Heart left ventricle (tissue), 16 donors: ENCODE measurements at regions not wholly inside any gene's neighbourhood (a gene's known extent, or its start where the extent isn't known, plus 50 kb on each side); places are given as distances from the start of the nearest gene placed in this dataset.

Experiments
- ATAC-seq, 4 donors: fragments of 200-7000 bp; cut with Tn5 transposase; one replicate each; pipeline ENCODE4 v1.9.1; 2020 to 2022; ENCODE audit warnings: moderate library complexity in 4 of 4, mild to moderate bottlenecking in 3 of 4, moderate number of reproducible peaks in 1 of 4
- DNase-seq, 5 donors: peaks; one replicate each; pipeline ENCODE4 v3.0.0-alpha.2; 2020
- H3K27ac ChIP-seq, 12 donors: fragments of 200-600 bp; sonication (generic) in 4 of 12; one replicate each; pipeline versions ENCODE4 v1.5.0 to v1.8.0; 2016 to 2022; ENCODE audit warnings: mild to moderate bottlenecking in 2 of 12
- H3K27me3 ChIP-seq, 9 donors: fragments of 200-600 bp; sonication (generic) in 2 of 9; one replicate each; pipeline versions ENCODE4 v1.5.1 to v1.8.0; 2016 to 2022; ENCODE audit warnings: mild to moderate bottlenecking in 3 of 9
- H3K36me3 ChIP-seq, 9 donors: fragments of 200-600 bp; sonication (generic) in 2 of 9; one replicate each; pipeline versions ENCODE4 v1.5.0 to v1.8.0; 2018 to 2022; ENCODE audit warnings: mild to moderate bottlenecking in 2 of 9
- H3K4me1 ChIP-seq, 12 donors: fragments of 200-600 bp; sonication (generic) in 4 of 12; one replicate each; pipeline versions ENCODE4 v1.5.0 to v1.8.0; 2016 to 2022; ENCODE audit warnings: mild to moderate bottlenecking in 3 of 12
- H3K4me3 ChIP-seq, 12 donors: fragments of 200-600 bp; sonication (generic) in 4 of 12; one replicate each; pipeline versions ENCODE4 v1.5.0 to v1.8.0; 2017 to 2022; ENCODE audit warnings: mild to moderate bottlenecking in 9 of 12, moderate library complexity in 4 of 12
- H3K9me3 ChIP-seq, 12 donors: fragments of 200-600 bp; sonication (generic) in 4 of 12; one replicate each; pipeline versions ENCODE4 v1.5.0 to v1.8.0; 2016 to 2022; ENCODE audit warnings: mild to moderate bottlenecking in 1 of 12
- CTCF ChIP-seq, 12 donors: fragments of 200-600 bp; sonication (generic) in 4 of 12; IDR thresholded peaks; one replicate each; pipeline versions ENCODE4 v1.5.0 to v1.8.0; 2018 to 2022; ENCODE audit warnings: antibody characterized with exemption in 12 of 12, mild to moderate bottlenecking in 5 of 12
- POLR2A ChIP-seq, 2 donors: fragments of 450-650 bp; IDR thresholded peaks; one replicate each; pipeline ENCODE4 v1.6.1; 2017; ENCODE audit warnings: antibody characterized with exemption in 2 of 2, mild to moderate bottlenecking in 2 of 2, moderate library complexity in 2 of 2
- WGBS, 4 donors: extraction: QIAGEN DNeasy Blood & Tissue Kit in 2 of 4; methylation state at CpG; one replicate each; pipeline versions ENCODE4 v1.1.5 to v1.1.7; 2013 to 2018; 5-methylcytosine and 5-hydroxymethylcytosine counted together
- intact Hi-C, 10 donors: fragments of 100-400 bp; cut with DNase I; formaldehyde crosslinking; loops; one replicate each; pipeline versions ENCODE4 v1.11.1 to v1.14.2; 2022
- donor health status: ischemic (EF 13 %, LVEDD 7.1; RV severe dilation, severe dysfunction).
- donor health status: healthy with polysubstance abuse.
- donor health status: DM: no; HTN: yes; CAD: no.
- donor health status: DM: no; HTN: no; CAD: no.
- donor health status: ischemic (EF 25% LVEDD 6.9; RV normal size, moderate dysfunction).
- donor health status: ischemic (EF 25% LVEDD 5.7; RV mildly dilated, moderate dysfunction).
- donor health status: healthy.
- donor health status: DM: yes; HTN: yes; CAD: no.
- donor health status: ischemic (EF 35%, LVEDD 5.7; RV mildly dilated, moderate dysfunction).
- donor health status: nonischemic (EF 11% LVEDD 7.7; RV severe dilation, severe dysfunction).
- donor health status: DM: yes; HTN: yes; CAD: no.
- donor health status: PGD.
- donor health status: ischemic (EF 29% LVEDD 5.4; RV normal size, mild dysfunction).
- donor health status: nonischemic (EF 23%, LVEDD 6.1; RV moderate dilation, normal function).

GRCh38 chr15:39318231-39318630, 262.6 kb upstream of the THBS1 start:
- ATAC-seq (no peak), DNase-seq (no peak)
- H3K27me3 ChIP-seq = no peaks in the 10 kb centered on the region
- WGBS, 4 donors = 85 to 92% (median 91%) methylated on average over 2 of the region's 2 CpGs
- peaks cover 0 to 6% (median 0%) of the 10 kb centered on the region in 12 donors for H3K4me1 ChIP-seq
- peaks cover 0 to 21% (median 7%) of the 10 kb centered on the region in 12 donors for H3K9me3 ChIP-seq
- no peak for TF ChIP-seq CTCF (IDR thresholded peaks at IDR 0.05)
- no peak for TF ChIP-seq POLR2A (IDR thresholded peaks at IDR 0.05)
- intact Hi-C loops = loop anchor here in 1 of 10 donors (10.0 kb wide), 1 partner anchor 257 kb away; no protein-coding TSS in a partner anchor
- no peak overlapping the region for H3K4me3 ChIP-seq
- H3K36me3 ChIP-seq = no peaks in the 10 kb centered on the region
- H3K27ac ChIP-seq = no peak overlapping the region

GRCh38 chr15:39320355-39320754, 260.5 kb upstream of the THBS1 start:
- no peak for ATAC-seq
- DNase-seq = no peak
- peaks cover 0 to 21% (median 7%) of the 10 kb centered on the region in 12 donors for H3K9me3 ChIP-seq
- peaks cover 0 to 1% (median 0%) of the 10 kb centered on the region in 12 donors for H3K4me1 ChIP-seq
- intact Hi-C loops = no loop called here
- H3K27ac ChIP-seq = no peak overlapping the region
- no peak overlapping the region for H3K4me3 ChIP-seq
- TF ChIP-seq POLR2A (IDR thresholded peaks at IDR 0.05) (no peak), CTCF (IDR thresholded peaks at IDR 0.05) (no peak)
- no peaks in the 10 kb centered on the region for H3K27me3 ChIP-seq
- H3K36me3 ChIP-seq = no peaks in the 10 kb centered on the region

- H3K36me3 ChIP-seq = no peaks in the 10 kb centered on the region
- 95 to 98% (median 97%) methylated on average over 1 of the region's 1 CpG for WGBS, 4 donors
- intact Hi-C loops = no loop called here
- peaks cover 0 to under 1% (median 0%) of the 10 kb centered on the region in 12 donors for H3K4me1 ChIP-seq
- ATAC-seq = no peak
- H3K27me3 ChIP-seq = no peaks in the 10 kb centered on the region
- H3K4me3 ChIP-seq = no peak overlapping the region
- no peak overlapping the region for H3K27ac ChIP-seq
- DNase-seq = no peak
- H3K9me3 ChIP-seq = peaks cover 0 to 21% (median 7%) of the 10 kb centered on the region in 12 donors
- TF ChIP-seq POLR2A (IDR thresholded peaks at IDR 0.05) (no peak), CTCF (IDR thresholded peaks at IDR 0.05) (no peak)
These were observed 260.0 kb upstream of the THBS1 start for GRCh38 chr15:39320886-39321285.

- 77 to 92% (median 83%) methylated on average over 2 of the region's 2 CpGs for whole genome bisulfite sequencing, 4 donors
- TF ChIP-seq POLR2A (IDR thresholded peaks at IDR 0.05) (no peak), CTCF (IDR thresholded peaks at IDR 0.05) (no peak)
- DNase-seq (no peak), ATAC-seq (no peak)
- no peak overlapping the region for H3K4me3 ChIP-seq
- no peaks in the 10 kb centered on the region for H3K27me3 ChIP-seq
- H3K9me3 ChIP-seq = peaks cover 0 to 21% (median 7%) of the 10 kb centered on the region in 12 donors
- H3K4me1 ChIP-seq = peaks cover 0 to 11% (median 0%) of the 10 kb centered on the region in 12 donors
- H3K27ac ChIP-seq = no peak overlapping the region
- H3K36me3 ChIP-seq = no peaks in the 10 kb centered on the region
- intact Hi-C loops = no loop called here
These were observed 258.9 kb upstream of the THBS1 start for GRCh38 chr15:39321977-39322376.
